B cell (primary cell): ENCODE measurements at regions not wholly inside any gene's neighbourhood (a gene's known extent, or its start where the extent isn't known, plus 50 kb on each side); places are given as distances from the start of the nearest gene placed in this dataset.

Source experiments
- EZH2 ChIP-seq: IDR thresholded peaks from 2 replicates; pipeline ENCODE4 v1.6.1; 2012; ENCODE audit warnings: borderline replicate concordance, low read depth, mild to moderate bottlenecking, moderate library complexity, low read length; ENCODE audit not compliant: insufficient read depth, poor library complexity, severe bottlenecking
- TF ChIP-seq, protein P1 (sequence below): fragments of 200-600 bp; IDR thresholded peaks from one replicate; pipeline ENCODE4 v1.8.0; 2022; ENCODE audit warnings: antibody characterized with exemption, mild to moderate bottlenecking

DNA sequence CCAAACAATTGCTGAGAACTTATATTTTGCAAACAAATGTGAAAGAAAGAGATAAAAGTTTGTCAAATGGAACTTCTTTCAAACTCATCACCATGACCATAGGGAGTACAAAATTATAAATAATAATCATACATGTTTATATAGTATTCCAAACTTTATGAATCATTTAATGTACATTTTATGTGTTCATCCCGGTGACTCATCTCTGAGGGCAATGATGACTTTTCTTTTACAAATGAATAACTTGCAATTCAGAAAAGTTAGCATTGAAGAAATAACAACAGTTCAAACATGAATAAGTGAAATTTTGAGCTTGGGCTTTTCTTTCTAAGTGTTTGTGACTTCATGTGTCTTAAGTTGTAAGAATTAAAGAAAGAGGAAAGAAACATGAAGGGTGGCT lies 66.3 kb upstream of the CDH8 start:
- TF ChIP-seq, protein P1, sequence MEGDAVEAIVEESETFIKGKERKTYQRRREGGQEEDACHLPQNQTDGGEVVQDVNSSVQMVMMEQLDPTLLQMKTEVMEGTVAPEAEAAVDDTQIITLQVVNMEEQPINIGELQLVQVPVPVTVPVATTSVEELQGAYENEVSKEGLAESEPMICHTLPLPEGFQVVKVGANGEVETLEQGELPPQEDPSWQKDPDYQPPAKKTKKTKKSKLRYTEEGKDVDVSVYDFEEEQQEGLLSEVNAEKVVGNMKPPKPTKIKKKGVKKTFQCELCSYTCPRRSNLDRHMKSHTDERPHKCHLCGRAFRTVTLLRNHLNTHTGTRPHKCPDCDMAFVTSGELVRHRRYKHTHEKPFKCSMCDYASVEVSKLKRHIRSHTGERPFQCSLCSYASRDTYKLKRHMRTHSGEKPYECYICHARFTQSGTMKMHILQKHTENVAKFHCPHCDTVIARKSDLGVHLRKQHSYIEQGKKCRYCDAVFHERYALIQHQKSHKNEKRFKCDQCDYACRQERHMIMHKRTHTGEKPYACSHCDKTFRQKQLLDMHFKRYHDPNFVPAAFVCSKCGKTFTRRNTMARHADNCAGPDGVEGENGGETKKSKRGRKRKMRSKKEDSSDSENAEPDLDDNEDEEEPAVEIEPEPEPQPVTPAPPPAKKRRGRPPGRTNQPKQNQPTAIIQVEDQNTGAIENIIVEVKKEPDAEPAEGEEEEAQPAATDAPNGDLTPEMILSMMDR = no peak
- TF ChIP-seq EZH2 = no peak
